Adrenal gland (tissue), 9 donors: ENCODE measurements at regions not wholly inside any gene's neighbourhood (a gene's known extent, or its start where the extent isn't known, plus 50 kb on each side); places are given as distances from the start of the nearest gene placed in this dataset.

ENCODE experiments used
- DNase-seq, 7 donors: peaks; one replicate each; pipeline ENCODE4 v3.0.0-alpha.2; 2019 to 2020
- H3K27ac ChIP-seq, 5 donors: fragments of 200-600 bp; sonication (generic) in 4 of 5; 1 replicate in 3 of 5; 2 replicates in 2 of 5; pipeline versions ENCODE4 v1.5.1 to v1.8.0; 2016 to 2020; ENCODE audit warnings: mild to moderate bottlenecking in 1 of 5
- H3K27me3 ChIP-seq: fragments of 200-600 bp; 2 replicates; pipeline ENCODE4 v1.8.0; 2021
- H3K36me3 ChIP-seq, 2 donors: fragments of 200-600 bp; replicated peaks in 1 of 2; 1 replicate in 1 of 2; 2 replicates in 1 of 2; pipeline versions ENCODE4 v1.5.1 to v1.8.0; 2018 to 2022
- H3K4me1 ChIP-seq, 2 donors: fragments of 200-600 bp; replicated peaks in 1 of 2; 1 replicate in 1 of 2; 2 replicates in 1 of 2; pipeline versions ENCODE4 v1.5.1 to v1.8.0; 2018 to 2021
- H3K4me3 ChIP-seq, 4 donors: fragments of 200-600 bp; sonication (generic) in 3 of 4; one replicate each; pipeline ENCODE4 v1.5.1; 2016 to 2018
- H3K9me3 ChIP-seq, 3 donors: fragments of 200-600 bp; sonication (generic) in 1 of 3; replicated peaks in 1 of 3; 1 replicate in 2 of 3; 2 replicates in 1 of 3; pipeline versions ENCODE4 v1.5.1 to v1.8.0; 2016 to 2021
- POLR2A ChIP-seq, 2 donors: fragments of 450-650 bp; IDR thresholded peaks; one replicate each; pipeline ENCODE4 v1.6.1; 2017; ENCODE audit warnings: antibody characterized with exemption in 2 of 2, mild to moderate bottlenecking in 2 of 2, moderate library complexity in 1 of 2
- WGBS, 4 donors: extraction: QIAGEN DNeasy Blood & Tissue Kit in 2 of 4; methylation state at CpG; one replicate each; pipeline versions ENCODE4 v1.1.5 to v1.1.7; 2013 to 2017; 5-methylcytosine and 5-hydroxymethylcytosine counted together
- intact Hi-C, 2 donors: fragments of 100-400 bp; cut with DNase I; formaldehyde crosslinking; loops; one replicate each; pipeline versions ENCODE4 v1.14.1 to v1.15.0; 2022 to 2023
- TF ChIP-seq, protein P1 (sequence below), 6 experiments: fragments of 450-650 bp in 4 of 6; fragments of 200-600 bp in 2 of 6; sonication (generic) in 1 of 6; IDR thresholded peaks; 1 replicate in 5 of 6; 2 replicates in 1 of 6; pipeline versions ENCODE4 v1.5.1 to v1.8.0; 2016 to 2021; ENCODE audit warnings: antibody characterized with exemption in 6 of 6, mild to moderate bottlenecking in 2 of 6, moderate library complexity in 1 of 6
- donor health status: healthy with polysubstance abuse.
- donor health status: Bipolar disorder and iron deficiency.
- donor health status: DM: yes; HTN: yes; CAD: no.
- donor health status: DM: no; HTN: no; CAD: no.
- donor health status: DM: no; HTN: no; CAD: no.

DNA sequence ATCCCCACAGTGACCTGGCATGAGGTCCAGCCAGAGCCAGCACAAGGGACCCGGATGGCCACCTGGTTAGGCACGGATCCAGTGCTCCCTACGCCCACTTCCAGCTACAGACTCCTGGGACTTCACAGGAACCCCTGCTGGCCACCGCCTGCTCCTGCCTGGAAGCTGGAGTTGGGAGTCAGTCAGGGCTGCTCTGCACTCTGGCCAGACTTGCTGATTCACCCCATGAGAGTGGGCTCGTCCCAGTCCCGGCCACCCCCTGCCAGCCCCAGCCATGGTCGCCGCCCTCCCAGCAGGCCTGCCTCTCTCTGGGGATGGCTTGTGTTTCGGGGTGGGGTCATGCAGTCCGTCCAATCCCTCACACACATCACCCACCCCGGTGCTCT, 125.8 kb downstream of the DLL1 start:
- DNase-seq, result peak in 1 of 7 donors; percentile 13
- Histone ChIP-seq H3K27ac (peak overlapping the region in 1 of 5 donors; percentile 55), H3K27me3 (no peaks in the 10 kb centered on the region), H3K9me3 (no peaks in the 10 kb centered on the region), H3K36me3 (no peaks in the 10 kb centered on the region), H3K4me1 (no peaks in the 10 kb centered on the region), H3K4me3 (no peak overlapping the region)
- intact Hi-C loops, result no loop called here
- TF ChIP-seq, protein P1, sequence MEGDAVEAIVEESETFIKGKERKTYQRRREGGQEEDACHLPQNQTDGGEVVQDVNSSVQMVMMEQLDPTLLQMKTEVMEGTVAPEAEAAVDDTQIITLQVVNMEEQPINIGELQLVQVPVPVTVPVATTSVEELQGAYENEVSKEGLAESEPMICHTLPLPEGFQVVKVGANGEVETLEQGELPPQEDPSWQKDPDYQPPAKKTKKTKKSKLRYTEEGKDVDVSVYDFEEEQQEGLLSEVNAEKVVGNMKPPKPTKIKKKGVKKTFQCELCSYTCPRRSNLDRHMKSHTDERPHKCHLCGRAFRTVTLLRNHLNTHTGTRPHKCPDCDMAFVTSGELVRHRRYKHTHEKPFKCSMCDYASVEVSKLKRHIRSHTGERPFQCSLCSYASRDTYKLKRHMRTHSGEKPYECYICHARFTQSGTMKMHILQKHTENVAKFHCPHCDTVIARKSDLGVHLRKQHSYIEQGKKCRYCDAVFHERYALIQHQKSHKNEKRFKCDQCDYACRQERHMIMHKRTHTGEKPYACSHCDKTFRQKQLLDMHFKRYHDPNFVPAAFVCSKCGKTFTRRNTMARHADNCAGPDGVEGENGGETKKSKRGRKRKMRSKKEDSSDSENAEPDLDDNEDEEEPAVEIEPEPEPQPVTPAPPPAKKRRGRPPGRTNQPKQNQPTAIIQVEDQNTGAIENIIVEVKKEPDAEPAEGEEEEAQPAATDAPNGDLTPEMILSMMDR (IDR thresholded peaks at IDR 0.05), result no peak
- TF ChIP-seq POLR2A (IDR thresholded peaks at IDR 0.05), result no peak
- 40 to 63% (median 51%) methylated on average over 1 to 11 of the region's 11 CpGs for WGBS, 4 donors

DNA sequence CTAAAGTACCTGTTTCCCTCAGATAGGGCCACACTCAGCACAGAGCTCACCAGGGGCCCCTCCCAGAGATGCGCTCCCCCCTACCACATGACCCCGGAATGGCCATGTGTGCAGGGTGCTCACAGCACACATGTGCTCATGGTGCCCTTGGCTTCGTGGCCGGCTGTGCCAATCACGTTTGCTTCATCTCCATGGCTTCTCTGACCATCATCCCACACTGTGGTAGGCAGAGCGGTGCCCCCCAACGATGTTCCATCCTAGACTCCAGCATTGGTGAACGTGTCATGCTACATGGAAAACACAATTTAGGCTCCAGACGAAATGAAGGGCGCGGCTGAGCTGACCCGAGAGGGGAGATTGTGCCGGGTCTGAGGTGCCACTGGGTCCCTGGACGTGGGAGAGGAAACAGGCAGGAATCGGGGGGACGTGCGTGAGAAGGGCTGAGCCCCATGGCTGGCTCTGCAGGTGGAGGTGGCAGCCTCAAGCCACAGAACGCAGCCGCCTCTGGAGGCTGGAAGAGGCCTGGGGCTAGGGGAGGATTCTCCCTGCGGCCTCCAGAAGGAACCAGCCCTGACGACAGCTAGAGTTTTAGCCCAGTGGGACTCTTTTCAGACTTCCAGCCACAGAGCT, 126.5 kb downstream of the DLL1 start:
- no peaks in the 10 kb centered on the region for H3K36me3 ChIP-seq
- TF ChIP-seq, protein P1 (IDR thresholded peaks at IDR 0.05), result no peak
- TF ChIP-seq POLR2A (IDR thresholded peaks at IDR 0.05), result no peak
- H3K27me3 ChIP-seq, result no peaks in the 10 kb centered on the region
- WGBS, 4 donors, result 79 to 90% (median 84%) methylated on average over 19 to 21 of the region's 21 CpGs
- no peaks in the 10 kb centered on the region for H3K4me1 ChIP-seq
- H3K27ac ChIP-seq, result no peak overlapping the region
- intact Hi-C loops, result no loop called here
- H3K4me3 ChIP-seq, result no peak overlapping the region
- peak in 1 of 7 donors; percentile 9 for DNase-seq
- no peaks in the 10 kb centered on the region for H3K9me3 ChIP-seq

DNA sequence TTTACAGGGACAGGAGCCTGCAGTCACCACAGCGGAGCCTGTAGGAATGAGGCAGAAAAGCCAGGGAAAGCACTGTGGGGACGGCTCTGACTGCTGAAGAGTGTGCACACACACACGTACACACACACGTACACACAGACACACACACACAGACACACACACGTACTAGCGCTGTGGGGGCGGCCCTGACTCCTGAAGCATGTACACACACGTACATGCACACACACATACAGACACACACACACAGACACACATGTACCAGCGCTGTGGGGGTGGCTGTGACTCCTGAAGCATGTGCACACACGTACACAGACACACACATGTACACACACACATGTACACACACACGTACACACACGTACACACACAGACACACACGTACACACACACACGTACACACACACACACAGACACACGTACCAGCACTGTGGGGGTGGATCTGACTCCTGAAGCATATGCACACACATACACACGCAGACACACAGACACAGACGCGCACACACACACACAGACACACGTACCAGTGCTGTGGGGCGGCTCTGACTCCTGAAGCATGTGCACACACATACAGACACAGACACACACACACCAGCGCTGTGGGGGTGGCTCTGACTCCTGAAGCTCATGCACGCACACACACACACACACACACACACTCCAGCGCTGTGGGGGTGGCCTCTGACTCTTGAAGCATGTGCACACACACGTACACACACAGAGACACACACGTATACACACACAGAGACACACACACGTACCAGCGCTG, 127.3 kb downstream of the DLL1 start:
- intact Hi-C loops, result no loop called here
- Histone ChIP-seq H3K9me3 (no peaks in the 10 kb centered on the region), H3K36me3 (no peaks in the 10 kb centered on the region), H3K27ac (no peak overlapping the region), H3K4me3 (no peak overlapping the region), H3K27me3 (no peaks in the 10 kb centered on the region), H3K4me1 (no peaks in the 10 kb centered on the region)
- DNase-seq, result peak in 1 of 7 donors; percentile 7
- no peak for TF ChIP-seq POLR2A (IDR thresholded peaks at IDR 0.05)
- TF ChIP-seq, protein P1 (IDR thresholded peaks at IDR 0.05), result no peak
- WGBS, 4 donors, result 84 to 92% (median 89%) methylated on average over 17 to 27 of the region's 27 CpGs

DNA sequence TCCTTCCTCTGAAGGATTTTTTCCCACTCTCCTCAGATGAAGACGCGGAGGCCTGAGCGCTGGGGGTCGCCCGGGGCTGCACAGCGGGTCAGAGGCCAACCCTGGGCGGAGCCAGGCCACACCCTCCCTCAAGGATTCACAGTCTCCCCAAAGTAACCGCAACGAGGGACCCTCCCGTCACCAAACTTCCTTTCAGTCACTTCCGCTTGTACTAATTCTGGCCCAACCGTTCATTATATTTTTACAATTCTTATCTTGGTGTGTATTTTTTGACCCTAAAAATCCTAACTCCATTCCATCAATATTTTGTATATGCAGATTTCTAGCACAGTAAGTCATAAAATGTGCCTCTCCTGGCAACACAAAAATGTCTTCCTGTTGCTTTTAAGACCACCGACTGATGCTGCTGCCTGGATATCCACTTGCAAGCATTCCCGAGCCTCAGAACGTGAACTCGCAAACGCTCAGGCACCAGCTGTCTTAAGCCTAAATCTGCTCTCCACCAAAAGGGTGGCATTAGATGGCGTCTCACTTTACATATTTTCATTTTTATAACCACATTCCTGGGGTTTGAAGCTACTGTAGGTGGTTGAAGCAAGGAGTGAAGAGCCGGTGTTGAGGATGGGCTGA, 128.0 kb downstream of the DLL1 start:
- TF ChIP-seq, protein P1 (IDR thresholded peaks at IDR 0.05), result no peak
- TF ChIP-seq POLR2A (IDR thresholded peaks at IDR 0.05), result no peak
- intact Hi-C loops, result no loop called here
- Histone ChIP-seq H3K36me3 (no peaks in the 10 kb centered on the region), H3K9me3 (no peaks in the 10 kb centered on the region), H3K4me3 (no peak overlapping the region), H3K27me3 (no peaks in the 10 kb centered on the region), H3K27ac (no peak overlapping the region), H3K4me1 (no peaks in the 10 kb centered on the region)
- no peak for DNase-seq
- 80 to 91% (median 85%) methylated on average over 19 of the region's 19 CpGs for WGBS, 4 donors
